ENCODE measurements at regions not wholly inside any gene's neighbourhood (a gene's known extent, or its start where the extent isn't known, plus 50 kb on each side); places are given as distances from the start of the nearest gene placed in this dataset.

GRCh38 chr10:3714531-3714930 lies 70.5 kb downstream of the KLF6 start:
- ATAC-seq (ENCODE audit: low read depth) (no peak; the same call in 1 of the 2 replicates), DNase-seq (no peak)
- no peaks in the 10 kb centered on the region for H3K36me3 ChIP-seq (ENCODE audit: control insufficient read depth, insufficient read depth, low read length)
- H3K23ac ChIP-seq (ENCODE audit: low read depth, low read length) = no peak overlapping the region
- H3K4me2 ChIP-seq (ENCODE audit: low read depth, low read length) = no peak overlapping the region
- in situ Hi-C loops (cut with MboI; ENCODE audit: low sequenced_read_pairs) (no loop called here), dilution Hi-C loops (cut with HindIII; ENCODE audit: low sequenced_read_pairs, unreplicated experiment) (no loop called here), intact Hi-C loops (cut with micrococcal nuclease) (no loop called here)
- no peak overlapping the region for H3K27ac ChIP-seq (ENCODE audit: insufficient read depth, low read length)
- no peak overlapping the region for H4K91ac ChIP-seq (ENCODE audit: insufficient read depth, low read depth, low read length)
- no peak overlapping the region for H2BK15ac ChIP-seq (ENCODE audit: low read depth, low read length)
- WGBS, 2 experiments (ENCODE audit: extremely low coverage in 2 of 2, insufficient read length in 1 of 2) = no CpG with 5 or more reads among the region's 6 CpGs
- ChIA-PET CTCF (interaction anchor here (0.6 kb wide), 2 partner anchors 18 to 27 kb away, joined by 3 to 5 read pairs; no protein-coding TSS in a partner anchor), POLR2A (ENCODE audit: unreplicated experiment) (no interaction called here)
- H3K4ac ChIP-seq (ENCODE audit: low read depth, low read length) = no peak overlapping the region
- H2AK5ac ChIP-seq (ENCODE audit: low read depth, low read length) = no peak overlapping the region
- H4K8ac ChIP-seq (ENCODE audit: low read depth in 2 of 2, low read length in 2 of 2) = no peak overlapping the region
- no peak overlapping the region for H2AK9ac ChIP-seq (replicated peaks; ENCODE audit: low read depth, low read length, poor library complexity)
- no TSS peak for BruUV-seq (replicated peaks)
- no peak overlapping the region for H4K5ac ChIP-seq (ENCODE audit: low read depth, low read length)
- H2BK20ac ChIP-seq (ENCODE audit: low read depth, low read length) = no peak overlapping the region
- no peak overlapping the region for H3K14ac ChIP-seq (replicated peaks; ENCODE audit: low read depth, low read length)
- no peak overlapping the region for H3K4me3 ChIP-seq (ENCODE audit: insufficient read depth, low read depth, low read length)
- H3K9me1 ChIP-seq (ENCODE audit: insufficient read depth, low read length) = peaks cover 8% of the 10 kb centered on the region; the same call in 1 of the 2 replicates
- no peaks in the 10 kb centered on the region for H4K20me1 ChIP-seq (ENCODE audit: insufficient read depth, low read length)
- H3K56ac ChIP-seq (ENCODE audit: extremely low read depth, insufficient read depth, low read length) = no peak overlapping the region
- no peak overlapping the region for H2BK120ac ChIP-seq (ENCODE audit: low read depth, low read length)
- no peaks in the 10 kb centered on the region for H3K4me1 ChIP-seq (ENCODE audit: control insufficient read depth, insufficient read depth, low read length)
- 0 out of 2 replicates have a peak, but pooled peaks cover 2% of the 10 kb centered on the region for H3K9me3 ChIP-seq (ENCODE audit: control insufficient read depth, insufficient read depth, low read length)
- no peaks in the 10 kb centered on the region for H3K79me1 ChIP-seq (ENCODE audit: low read depth in 1 of 2, low read length in 2 of 2)
- no peak overlapping the region for H2AFZ ChIP-seq (replicated peaks; ENCODE audit: low read length, poor library complexity)
- H2BK5ac ChIP-seq (ENCODE audit: low read depth, low read length, poor library complexity, severe bottlenecking) = no peak overlapping the region
- no peaks in the 10 kb centered on the region for H3K27me3 ChIP-seq (ENCODE audit: control insufficient read depth, insufficient read depth, low read length)
- no peak overlapping the region for H3K18ac ChIP-seq (ENCODE audit: low read depth, low read length)
- TF ChIP-seq SMC3 (IDR thresholded peaks at IDR 0.05; ENCODE audit: low read depth, low read length) (no peak), CTCF (conservative IDR thresholded peaks at IDR 0.05; ENCODE audit: low read depth, low read length) (no peak), CEBPB (IDR thresholded peaks at IDR 0.05; ENCODE audit: low read depth, low read length) (no peak), NFE2L2 (IDR thresholded peaks at IDR 0.05; ENCODE audit: low read depth, low read length) (no peak), MAZ (IDR thresholded peaks at IDR 0.05; ENCODE audit: borderline replicate concordance, low read depth, low read length) (no peak), MXI1 (IDR thresholded peaks at IDR 0.05; ENCODE audit: borderline replicate concordance, low read depth, low read length) (no peak), RFX5 (IDR thresholded peaks at IDR 0.05; ENCODE audit: low read depth, low read length) (no peak), RAD21 (IDR thresholded peaks at IDR 0.05; ENCODE audit: low read length) (no peak), USF2 (IDR thresholded peaks at IDR 0.05; ENCODE audit: low read depth, low read length) (no peak), POLR2A (IDR thresholded peaks at IDR 0.05; ENCODE audit: low read depth, low read length) (no peak)
- TF ChIP-seq, protein P1, sequence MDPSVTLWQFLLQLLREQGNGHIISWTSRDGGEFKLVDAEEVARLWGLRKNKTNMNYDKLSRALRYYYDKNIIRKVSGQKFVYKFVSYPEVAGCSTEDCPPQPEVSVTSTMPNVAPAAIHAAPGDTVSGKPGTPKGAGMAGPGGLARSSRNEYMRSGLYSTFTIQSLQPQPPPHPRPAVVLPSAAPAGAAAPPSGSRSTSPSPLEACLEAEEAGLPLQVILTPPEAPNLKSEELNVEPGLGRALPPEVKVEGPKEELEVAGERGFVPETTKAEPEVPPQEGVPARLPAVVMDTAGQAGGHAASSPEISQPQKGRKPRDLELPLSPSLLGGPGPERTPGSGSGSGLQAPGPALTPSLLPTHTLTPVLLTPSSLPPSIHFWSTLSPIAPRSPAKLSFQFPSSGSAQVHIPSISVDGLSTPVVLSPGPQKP (IDR thresholded peaks at IDR 0.05; ENCODE audit: borderline replicate concordance, low read depth, low read length) = no peak
- H3K9ac ChIP-seq (ENCODE audit: low read depth, low read length) = no peak overlapping the region
